Left lobe of liver (tissue), 2 donors: ENCODE measurements at regions not wholly inside any gene's neighbourhood (a gene's known extent, or its start where the extent isn't known, plus 50 kb on each side); places are given as distances from the start of the nearest gene placed in this dataset.

Experiments used
- ATAC-seq: fragments of 200-7000 bp; cut with Tn5 transposase; one replicate; pipeline ENCODE4 v1.9.1; 2020; ENCODE audit warnings: mild to moderate bottlenecking, moderate library complexity
- DNase-seq: peaks from one replicate; pipeline ENCODE4 v3.0.0-alpha.2; 2020; ENCODE audit warnings: low spot score
- donor health status: DM: no; HTN: no; CAD: no; lungs with moderate emphysema.
- donor health status: DM: no; HTN: yes; CAD: no.

DNA sequence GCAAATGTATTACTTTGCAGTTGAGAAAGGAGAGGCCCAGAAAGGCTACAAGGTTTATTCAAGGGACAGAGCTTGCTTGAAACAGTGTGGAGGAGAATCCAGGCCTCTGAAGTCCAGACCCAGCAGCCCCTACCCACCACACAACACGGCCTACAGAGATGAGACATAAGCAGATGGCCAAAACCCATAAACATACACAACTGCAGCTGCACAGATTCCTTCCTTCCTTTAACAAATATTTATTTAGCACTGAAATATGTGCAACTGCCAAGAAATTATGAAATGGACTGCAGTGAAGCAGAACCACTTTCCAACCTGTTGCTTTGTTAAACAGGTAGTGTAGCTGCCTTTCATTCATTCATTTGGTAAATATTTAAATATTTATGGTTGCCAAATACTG lies 122.3 kb downstream of the SPATA19 start:
- no peak for ATAC-seq
- no peak for DNase-seq

DNA sequence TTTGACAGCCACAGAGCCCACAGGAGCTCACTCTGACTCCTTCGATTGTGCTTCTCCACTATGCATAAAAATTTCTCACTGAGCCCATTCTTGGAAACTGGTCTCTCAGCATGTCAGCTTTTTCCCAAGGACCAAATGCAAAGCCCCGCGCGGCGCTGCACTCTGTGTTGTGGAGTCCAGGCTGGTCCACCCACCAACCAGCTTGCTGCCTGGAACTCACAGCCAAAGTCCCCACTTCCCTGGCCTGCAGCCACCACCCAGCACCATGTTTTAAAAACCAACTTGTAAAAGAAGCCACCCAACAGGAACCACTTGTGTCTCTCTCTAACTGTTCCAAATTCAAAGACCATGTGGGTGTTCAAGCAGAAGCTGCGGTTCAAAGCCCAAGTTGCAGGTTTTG lies 124.4 kb downstream of the SPATA19 start:
- no peak for ATAC-seq

DNA sequence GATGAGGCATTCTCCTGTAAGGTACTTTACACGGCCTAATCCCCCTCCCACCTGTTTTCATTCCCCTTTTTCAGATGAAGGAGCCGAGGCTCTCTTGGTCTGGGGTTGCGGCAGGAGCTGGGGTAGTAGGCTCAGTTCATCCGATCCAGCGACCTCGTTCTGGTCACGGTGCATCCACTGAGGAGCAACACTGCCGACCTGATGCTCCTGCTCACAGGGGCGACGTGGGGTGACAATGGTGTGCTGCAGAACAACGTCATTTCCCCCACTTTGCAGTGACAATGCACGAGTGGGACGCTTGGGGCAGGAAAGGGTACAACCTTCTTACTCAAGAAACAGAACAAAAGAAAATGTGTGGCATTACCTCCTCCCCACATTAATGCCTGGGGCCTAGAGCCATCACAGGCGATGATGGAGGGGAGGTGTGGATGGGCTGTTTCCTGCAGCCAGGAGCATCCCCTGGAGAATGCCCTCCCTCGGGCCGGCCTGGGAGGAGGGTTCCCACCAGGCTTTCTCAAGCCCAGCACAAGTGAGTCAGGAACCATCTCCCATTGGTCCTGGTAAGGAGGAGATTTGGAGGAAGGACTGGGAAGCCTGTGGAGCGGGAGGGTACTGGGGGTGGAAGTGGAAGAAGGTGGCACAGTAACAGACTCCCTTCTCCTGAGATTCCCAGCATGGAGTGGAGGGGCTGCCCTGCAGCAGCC lies 125.6 kb downstream of the SPATA19 start:
- no peak for DNase-seq
- ATAC-seq = no peak

More for the DNA sequence above, 124.4 kb downstream of the SPATA19 start:
- DNase-seq = no peak

DNA sequence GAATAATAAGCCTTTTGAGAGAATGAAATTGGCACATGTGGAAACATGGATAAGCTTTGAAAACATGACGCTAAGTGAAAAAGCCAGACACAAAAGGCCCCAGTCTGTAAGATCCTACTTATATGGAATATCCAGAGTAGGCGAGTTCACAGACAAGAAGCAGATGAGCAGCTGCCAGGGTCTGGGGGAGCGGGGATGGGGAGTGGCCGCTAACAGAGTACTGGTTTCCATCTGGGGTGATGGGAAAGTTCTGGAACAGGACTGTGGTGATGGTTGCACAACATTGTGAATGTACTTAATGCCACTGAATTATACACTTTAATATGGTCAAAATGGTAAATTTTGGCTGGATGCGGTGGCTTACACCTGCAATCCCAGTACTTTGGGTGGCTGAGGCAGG lies 126.5 kb downstream of the SPATA19 start:
- DNase-seq (no peak), ATAC-seq (no peak)

DNA sequence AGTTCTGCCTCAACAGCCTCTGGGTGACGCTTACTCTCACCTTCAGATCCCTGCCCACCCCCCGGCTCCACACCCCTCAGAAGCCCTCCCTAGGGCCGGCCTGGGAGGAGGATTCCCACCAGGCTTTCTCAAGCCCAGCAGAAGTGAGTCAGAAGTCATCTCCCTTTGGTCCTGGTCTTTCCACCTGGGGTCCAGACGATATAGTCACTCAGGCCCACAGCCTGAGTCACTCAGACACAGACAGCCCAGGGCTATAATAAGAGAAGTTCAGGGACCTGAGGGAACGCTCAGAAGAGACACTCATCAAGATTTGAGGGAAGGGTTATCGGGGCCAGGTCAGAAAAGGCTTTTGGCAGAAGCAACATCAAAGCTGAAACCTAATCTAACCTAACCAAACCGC lies 127.1 kb downstream of the SPATA19 start:
- ATAC-seq (no peak), DNase-seq (no peak)

DNA sequence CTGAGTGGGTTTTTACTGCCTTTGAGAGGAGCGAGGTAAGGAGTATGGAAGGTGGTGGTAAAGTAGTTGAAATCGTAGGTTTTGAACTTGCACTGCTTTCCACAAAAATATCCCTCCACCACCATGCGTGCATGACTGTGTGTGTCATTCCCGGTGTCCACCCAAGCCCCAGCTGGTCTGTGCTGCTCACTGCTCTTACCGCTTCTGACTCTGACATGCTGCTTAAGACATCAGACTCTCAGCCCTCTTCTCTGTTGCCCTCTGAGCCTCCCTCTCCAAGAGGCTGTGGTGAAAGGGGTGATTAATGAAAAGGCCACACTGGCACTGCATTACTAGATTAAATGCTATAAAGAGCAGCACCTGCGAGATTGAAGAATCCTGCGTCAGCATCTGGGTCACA lies 128.7 kb downstream of the SPATA19 start:
- ATAC-seq (no peak), DNase-seq (no peak)

DNA sequence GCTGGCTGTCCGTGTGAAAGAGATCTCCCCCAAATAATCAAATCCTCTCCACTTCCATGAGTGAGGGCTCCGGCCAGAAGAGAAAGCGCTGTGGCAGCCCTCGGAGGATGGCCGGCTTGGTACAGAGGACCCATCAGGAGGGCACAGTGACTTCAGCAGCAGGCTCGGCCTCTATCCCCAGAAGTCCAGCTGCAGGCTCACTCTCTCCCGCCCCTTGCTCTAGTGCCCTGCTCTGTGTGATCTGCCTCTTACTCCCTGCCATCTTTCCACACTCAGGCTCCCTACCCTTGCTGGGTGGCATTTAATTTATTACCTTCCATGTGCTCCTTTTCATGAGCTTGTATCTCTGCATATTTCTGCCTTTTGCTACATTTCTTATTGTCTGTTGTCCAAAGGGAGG lies 129.7 kb downstream of the SPATA19 start:
- ATAC-seq (no peak), DNase-seq (no peak)

DNA sequence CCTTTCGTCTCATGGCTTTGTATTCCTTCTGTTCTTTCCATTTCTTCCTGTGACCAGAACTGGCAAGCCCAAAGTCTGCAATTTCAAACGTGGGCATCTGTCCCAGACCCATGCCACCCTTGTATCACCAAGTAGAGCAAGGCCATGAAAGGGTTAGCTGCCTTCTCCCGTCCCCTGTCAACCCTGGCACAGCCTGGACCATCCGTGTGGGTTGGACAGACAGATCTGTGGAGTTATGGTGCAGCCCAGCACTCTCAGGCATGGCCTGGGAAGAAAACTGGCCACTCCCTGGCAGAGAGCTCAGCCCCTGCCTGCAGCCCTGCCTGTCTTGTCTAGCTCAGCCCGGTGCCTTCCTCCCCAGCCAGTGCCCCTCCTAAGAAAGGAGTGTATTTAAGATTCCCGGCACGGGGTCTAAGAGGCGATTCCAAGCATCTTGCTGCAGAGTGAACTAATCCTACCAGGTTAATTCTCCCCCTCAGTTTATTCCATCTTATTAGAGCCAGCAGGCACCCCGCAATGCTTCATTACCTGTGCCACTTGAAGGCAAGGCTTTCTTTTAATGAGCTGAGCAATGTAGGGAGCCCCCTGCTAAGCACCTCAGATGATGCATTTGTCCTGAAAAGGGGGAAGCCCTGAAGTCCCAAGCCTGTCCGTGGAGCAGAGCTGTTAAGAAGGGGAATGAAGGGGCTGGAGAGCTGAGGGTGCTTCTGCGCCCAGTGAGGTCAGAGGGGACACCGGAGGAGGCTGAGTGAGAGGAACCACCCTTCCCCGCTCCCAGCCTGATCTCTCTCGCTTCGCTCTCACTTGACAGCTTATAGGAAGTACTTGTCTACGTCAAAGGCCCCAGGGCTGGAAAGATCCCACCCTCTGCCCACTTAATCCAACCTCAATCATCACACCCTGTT lies 130.6 kb downstream of the SPATA19 start:
- ATAC-seq = no peak
- DNase-seq = no peak

DNA sequence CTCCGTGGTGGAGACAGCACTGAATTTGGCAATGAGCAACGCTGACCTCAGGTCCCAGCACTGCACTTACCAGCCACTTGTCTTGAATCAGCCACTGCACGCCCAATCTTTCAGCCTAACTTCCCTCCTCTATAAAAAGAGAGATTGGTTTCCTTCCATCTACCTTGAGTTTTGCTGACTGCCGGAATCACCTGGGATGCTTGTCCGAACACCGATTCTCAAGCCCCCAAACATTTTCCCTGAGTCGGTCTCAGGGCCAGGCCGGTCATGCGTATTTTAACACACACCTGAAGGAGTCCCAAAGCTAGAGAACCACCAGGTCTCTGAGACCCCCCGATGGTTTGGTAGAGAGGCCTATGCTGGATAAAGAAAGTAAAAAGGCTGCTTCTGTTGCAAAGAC lies 131.5 kb downstream of the SPATA19 start:
- no peak for ATAC-seq
- DNase-seq = no peak

DNA sequence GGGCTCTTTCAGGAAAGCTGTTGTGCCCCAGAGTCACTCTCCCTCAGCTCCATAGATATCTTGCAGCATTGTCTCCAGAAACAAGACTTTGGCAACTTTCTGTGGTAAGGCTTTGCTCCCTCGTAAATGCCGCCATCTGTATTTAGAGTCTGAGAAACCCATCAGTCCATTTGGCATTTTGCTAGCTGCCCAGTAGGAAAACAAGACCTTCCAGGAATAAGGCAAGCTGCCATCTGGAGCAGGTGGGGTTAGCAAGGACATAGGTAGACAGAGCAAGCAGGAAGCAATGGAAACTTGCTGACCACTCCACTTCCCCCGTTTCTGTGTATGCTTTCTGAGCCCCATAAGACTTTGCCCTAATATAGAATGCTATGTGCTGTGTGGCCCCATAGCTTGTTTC lies 131.9 kb downstream of the SPATA19 start:
- no peak for ATAC-seq

DNA sequence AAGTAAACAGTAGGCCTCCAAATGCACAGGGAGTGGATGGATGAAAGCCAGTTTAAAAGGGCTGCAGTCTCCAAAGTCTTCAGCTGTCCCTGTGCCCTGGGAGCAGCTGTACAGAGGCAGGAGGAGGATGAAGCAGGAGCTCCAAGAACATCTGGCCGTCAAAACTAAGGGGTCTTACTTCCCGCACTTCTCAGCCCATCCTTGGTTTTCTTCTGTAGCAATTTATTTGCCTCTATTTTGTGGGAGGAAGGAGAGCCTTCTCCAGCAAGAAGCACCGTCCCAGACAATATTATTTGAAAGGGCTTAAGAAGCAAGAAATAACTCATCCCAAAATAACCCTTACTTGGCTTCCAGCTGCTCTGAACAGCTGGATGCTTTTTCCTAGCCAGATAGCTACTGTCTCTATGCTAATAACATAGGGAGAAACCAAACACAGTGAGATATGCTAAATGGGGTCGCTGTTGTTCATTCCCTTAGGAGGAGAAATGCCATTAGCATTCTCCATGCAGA lies 133.2 kb downstream of the SPATA19 start:
- ATAC-seq (no peak), DNase-seq (no peak)

More for the DNA sequence above, 131.9 kb downstream of the SPATA19 start:
- no peak for DNase-seq

DNA sequence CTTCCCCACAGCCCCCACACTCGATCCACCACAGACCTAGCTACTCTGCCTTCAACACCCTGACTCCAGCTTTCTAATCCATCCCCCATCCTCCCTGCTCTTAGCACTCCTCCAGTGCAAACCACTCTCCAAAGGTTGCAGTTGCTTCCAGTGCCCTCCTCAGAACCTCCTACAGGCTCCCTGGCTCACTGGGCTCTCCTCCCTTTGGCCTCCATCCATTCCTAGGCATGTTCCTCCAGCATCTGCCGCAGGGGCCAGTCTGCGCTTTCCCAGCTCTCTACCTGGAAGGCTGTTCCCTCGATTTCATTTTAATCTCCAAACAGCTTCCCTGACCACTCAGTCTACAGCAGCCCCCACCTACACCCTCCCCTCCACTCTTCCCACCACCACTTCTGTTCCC lies 133.8 kb downstream of the SPATA19 start:
- DNase-seq = no peak

DNA sequence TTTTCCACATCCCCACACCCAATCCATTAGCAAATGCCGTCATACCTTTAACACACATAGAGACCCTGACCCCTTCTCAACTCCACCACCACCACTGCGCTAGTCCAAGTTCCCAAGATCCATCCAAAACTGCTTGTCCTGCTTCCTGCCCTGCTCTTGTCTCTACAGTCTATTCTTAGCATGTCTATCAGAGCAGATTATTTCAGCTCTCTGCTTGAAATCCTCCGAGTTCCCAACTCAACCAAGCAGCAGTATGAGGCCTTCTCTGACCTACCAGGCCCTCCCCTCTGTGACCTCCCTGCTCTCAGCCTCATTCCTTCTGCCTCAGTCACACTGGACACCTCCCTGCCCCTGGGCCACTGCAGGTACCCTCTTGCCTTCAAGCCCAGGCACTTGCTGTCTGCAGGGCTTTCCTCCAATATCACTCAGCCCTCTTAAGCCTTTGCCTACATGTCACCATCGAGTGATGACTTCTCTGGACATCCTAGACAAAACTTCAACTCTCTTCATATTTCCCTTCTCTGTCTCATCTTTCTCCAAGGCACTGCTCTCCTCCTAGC lies 134.6 kb downstream of the SPATA19 start:
- ATAC-seq (no peak), DNase-seq (no peak)

More for the DNA sequence above, 133.8 kb downstream of the SPATA19 start:
- no peak for ATAC-seq

DNA sequence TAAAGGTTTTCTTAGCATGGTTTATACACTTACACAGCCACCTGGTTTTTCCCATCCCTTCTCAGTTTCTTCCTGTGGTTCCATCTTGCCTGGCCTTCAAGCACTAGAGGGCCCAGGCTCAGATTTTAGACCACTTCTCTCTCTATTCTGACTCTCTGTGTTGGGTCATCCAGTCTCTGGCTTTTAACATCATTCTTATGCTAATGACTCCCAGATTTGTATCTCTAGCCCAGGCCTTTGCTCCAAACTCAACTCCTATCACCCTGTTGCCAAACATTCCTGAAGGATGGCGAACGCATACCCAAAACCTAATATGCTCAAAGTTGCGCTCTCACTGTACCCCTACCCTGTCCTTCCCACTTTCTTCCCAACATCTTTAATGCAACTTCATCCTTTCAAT lies 135.1 kb downstream of the SPATA19 start:
- ATAC-seq (no peak), DNase-seq (no peak)

DNA sequence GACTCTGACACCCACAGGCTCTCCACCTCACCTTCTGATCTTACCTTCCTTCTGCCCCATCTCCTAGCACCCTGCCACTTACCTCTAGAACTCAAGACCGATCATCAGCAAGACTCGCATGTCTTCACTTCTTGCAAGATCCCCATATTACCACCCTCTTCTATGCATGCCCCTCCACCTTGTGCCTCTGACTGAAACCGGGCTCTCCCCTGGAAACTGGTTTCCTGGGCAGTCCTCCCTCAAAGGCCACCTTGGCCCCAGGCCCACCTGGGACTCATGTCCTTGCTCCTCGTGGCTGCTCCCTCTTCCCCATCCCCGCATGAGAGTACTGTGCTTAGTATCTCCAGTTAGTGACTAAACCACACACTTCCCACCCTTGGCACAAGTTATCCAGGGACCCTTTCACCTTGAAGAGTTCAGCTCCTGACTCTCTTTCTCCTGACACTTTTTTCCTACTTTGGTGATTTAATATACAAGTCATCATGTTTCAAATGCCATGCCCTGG lies 136.7 kb downstream of the SPATA19 start:
- no peak for DNase-seq
- ATAC-seq = no peak

DNA sequence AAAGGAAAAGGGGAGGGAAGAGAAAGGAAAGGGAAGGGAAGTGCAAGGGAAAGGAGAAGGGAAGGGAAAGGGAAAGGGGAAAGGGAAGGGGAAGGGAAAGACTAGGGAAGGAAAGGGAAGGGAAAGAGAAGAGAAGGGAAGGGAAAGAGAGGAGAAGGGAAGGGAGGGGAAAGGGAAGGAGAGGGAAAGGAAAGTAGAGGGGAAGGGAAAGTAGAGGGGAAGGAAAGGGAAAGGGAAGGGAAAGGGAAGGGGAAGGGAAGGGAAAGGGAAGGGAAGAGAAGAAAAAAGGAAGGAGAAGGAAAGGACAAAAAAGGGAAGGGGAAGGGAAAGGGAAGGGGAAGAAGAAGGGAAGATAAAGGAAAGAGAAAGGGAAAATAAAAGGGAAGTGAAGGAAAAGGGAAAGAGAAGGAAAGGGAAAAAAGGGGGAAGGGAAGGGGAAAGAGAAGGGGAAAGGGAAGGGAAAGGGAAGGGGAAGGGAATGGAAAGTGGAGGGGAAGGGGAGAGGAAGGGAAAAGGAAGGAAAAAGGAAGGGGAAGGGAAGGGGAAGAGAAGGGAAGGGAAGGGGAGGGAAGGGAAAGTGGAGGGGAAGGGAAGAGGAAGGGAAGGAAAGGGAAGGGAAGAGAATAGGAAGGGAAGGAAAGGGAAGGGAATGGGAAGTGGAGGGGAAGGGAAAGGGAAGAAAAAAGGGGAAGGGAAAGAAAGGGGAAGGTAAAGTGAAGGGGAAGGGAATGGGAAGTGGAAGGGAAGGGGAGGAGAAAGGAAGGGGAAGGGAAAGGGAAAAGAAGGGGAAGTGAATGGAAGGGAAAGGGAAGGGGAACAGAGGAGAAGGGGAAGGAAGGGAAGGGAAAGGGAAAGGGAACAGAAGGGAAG lies 138.2 kb downstream of the SPATA19 start:
- ATAC-seq (no peak), DNase-seq (no peak)

DNA sequence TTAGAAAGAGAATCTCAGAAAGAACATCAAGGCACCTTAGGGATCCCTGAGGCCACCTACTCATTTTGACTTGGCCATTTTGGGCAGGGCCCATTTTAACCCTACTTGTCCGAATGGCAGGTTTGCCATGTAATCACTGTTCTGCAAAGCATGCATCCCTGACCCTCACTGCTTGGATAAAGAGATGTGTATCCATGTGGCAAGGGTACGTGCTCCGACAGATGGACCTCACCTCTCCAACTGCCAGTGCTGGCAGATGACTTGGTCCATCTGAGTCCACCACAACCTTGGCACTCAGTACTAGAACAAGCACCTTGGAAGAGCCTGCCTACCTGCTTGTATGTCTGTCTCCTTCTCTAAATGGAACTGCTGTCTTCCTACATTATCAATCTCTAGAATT lies 139.4 kb downstream of the SPATA19 start:
- ATAC-seq (no peak), DNase-seq (no peak)

DNA sequence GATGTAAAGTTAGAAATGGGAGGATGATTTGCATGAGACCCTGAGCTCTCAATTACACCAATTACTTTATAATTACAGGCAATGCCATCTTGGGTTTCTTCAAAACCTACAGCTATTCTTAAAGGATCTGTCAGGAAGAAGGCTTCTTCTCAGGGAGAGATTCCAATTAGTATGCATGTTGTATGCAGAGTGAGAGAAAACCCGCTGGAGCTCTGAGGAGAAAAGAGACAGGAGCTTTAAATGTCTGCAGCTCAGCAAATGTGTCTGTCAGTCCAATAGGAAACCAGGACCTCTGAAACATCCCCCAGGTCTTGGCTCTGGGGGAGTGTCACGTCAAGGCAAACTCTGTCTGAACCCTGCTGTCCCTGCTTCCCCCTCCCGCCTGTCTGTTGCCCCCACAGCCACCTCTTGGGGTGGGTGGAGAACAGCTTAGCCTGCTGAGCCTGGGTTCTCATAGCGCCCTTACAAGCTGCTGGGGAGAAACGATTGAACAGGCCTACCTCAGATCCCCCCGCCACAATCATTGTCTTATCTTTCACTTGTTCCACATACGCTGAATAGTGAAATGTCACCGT lies 140.2 kb downstream of the SPATA19 start:
- ATAC-seq (no peak), DNase-seq (no peak)

DNA sequence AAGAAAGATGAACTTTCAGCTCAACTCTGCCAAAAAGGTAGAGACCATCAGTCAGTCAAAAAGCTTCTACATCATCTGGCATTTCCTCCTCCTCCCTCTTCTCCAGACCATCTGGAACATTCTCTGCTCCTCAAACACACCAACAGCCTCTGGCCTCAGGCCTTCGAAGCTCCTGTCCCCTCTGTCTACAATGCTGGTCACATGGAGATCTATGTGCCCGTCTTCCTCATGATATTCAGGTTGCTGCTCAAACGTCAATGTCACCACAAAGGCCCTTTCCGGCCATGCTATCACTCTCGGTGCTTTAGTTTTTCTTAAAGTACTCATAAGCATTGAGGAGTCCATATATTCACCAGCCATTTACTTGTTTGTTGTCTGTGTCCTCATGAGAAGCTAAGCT lies 146.2 kb downstream of the SPATA19 start:
- no peak for ATAC-seq
- DNase-seq = no peak

DNA sequence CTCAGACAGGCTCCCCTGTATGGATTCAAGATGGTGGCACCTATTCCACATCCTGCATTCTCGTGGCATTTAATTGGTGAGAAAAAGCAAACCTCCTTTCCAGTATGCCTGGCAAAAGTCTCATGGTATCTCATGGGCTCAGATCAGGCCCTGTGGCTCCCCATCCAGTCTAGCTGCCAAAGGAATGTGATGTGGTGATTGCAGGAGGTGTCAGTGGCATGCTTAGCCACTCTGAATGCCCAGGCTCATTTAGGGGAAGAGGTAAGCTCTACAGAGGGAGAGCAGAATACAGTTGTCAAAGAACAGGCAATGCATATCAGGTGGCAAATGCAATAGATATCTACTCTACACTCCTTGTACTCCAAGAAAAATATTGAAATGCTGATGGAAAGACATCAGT lies 146.7 kb downstream of the SPATA19 start:
- no peak for ATAC-seq
- no peak for DNase-seq
